Neural crest cell (in vitro differentiated cells): ENCODE measurements at regions not wholly inside any gene's neighbourhood (a gene's known extent, or its start where the extent isn't known, plus 50 kb on each side); places are given as distances from the start of the nearest gene placed in this dataset.

Experiments used
- DNase-seq: peaks from one replicate; pipeline ENCODE4 v3.0.0; 2021; ENCODE audit warnings: low read depth, mixed read lengths, low spot score
- H3K27ac Mint-ChIP-seq: one replicate; pipeline ENCODE4 v1.8.0; 2021; ENCODE audit warnings: mild to moderate bottlenecking, mixed read lengths; ENCODE audit not compliant: unreplicated experiment
- H3K27me3 Mint-ChIP-seq: 2 replicates; pipeline ENCODE4 v1.8.0; 2021; ENCODE audit warnings: low read depth, mild to moderate bottlenecking, mixed read lengths
- H3K36me3 Mint-ChIP-seq: 2 replicates; pipeline ENCODE4 v1.8.0; 2021; ENCODE audit warnings: low read depth, mild to moderate bottlenecking, mixed read lengths
- H3K4me1 Mint-ChIP-seq: 2 replicates; pipeline ENCODE4 v1.8.0; 2021; ENCODE audit warnings: mixed read lengths
- H3K4me3 Mint-ChIP-seq: one replicate; pipeline ENCODE4 v1.8.0; 2021; ENCODE audit warnings: mild to moderate bottlenecking, mixed read lengths
- H3K9me3 Mint-ChIP-seq: 2 replicates; pipeline ENCODE4 v1.8.0; 2021; ENCODE audit warnings: mixed read lengths
- CTCF ChIP-seq: fragments of 200-600 bp; sonication (generic); conservative IDR thresholded peaks from 2 replicates; pipeline ENCODE4 v1.5.0; 2021; ENCODE audit warnings: antibody characterized with exemption, mild to moderate bottlenecking

GRCh38 chr7:88638583-88638982 is 120.9 kb upstream of the ZNF804B start:
- no peak overlapping the region for H3K27ac Mint-ChIP-seq

GRCh38 chr7:88637795-88638194 is 121.7 kb upstream of the ZNF804B start:
- Mint-ChIP-seq H3K27me3 (no peaks in the 10 kb centered on the region), H3K4me3 (no peak overlapping the region), H3K27ac (no peak overlapping the region), H3K9me3 (peaks cover 5% of the 10 kb centered on the region), H3K36me3 (no peaks in the 10 kb centered on the region), H3K4me1 (peaks cover 22% of the 10 kb centered on the region)
- no peak for TF ChIP-seq CTCF
- no peak for DNase-seq

More at GRCh38 chr7:88638583-88638982, 120.9 kb upstream of the ZNF804B start:
- H3K4me3 Mint-ChIP-seq: no peak overlapping the region
- no peak for TF ChIP-seq CTCF
- H3K36me3 Mint-ChIP-seq: no peaks in the 10 kb centered on the region
- H3K27me3 Mint-ChIP-seq: no peaks in the 10 kb centered on the region
- DNase-seq: no peak
- H3K4me1 Mint-ChIP-seq: peaks cover 22% of the 10 kb centered on the region
- H3K9me3 Mint-ChIP-seq: peaks cover 5% of the 10 kb centered on the region

GRCh38 chr7:88635149-88635548 is 124.4 kb upstream of the ZNF804B start:
- no peaks in the 10 kb centered on the region for H3K27me3 Mint-ChIP-seq
- no peak for DNase-seq

GRCh38 chr7:88629559-88629958 is 129.9 kb upstream of the ZNF804B start:
- TF ChIP-seq CTCF: no peak
- no peak for DNase-seq
- no peaks in the 10 kb centered on the region for H3K36me3 Mint-ChIP-seq
- no peak overlapping the region for H3K27ac Mint-ChIP-seq
- no peaks in the 10 kb centered on the region for H3K9me3 Mint-ChIP-seq
- H3K4me3 Mint-ChIP-seq: no peak overlapping the region
- H3K4me1 Mint-ChIP-seq: peaks cover 8% of the 10 kb centered on the region
- no peaks in the 10 kb centered on the region for H3K27me3 Mint-ChIP-seq

More at GRCh38 chr7:88635149-88635548, 124.4 kb upstream of the ZNF804B start:
- H3K4me1 Mint-ChIP-seq: peaks cover 22% of the 10 kb centered on the region
- H3K4me3 Mint-ChIP-seq: no peak overlapping the region
- no peaks in the 10 kb centered on the region for H3K36me3 Mint-ChIP-seq
- H3K27ac Mint-ChIP-seq: no peak overlapping the region
- H3K9me3 Mint-ChIP-seq: peaks cover 5% of the 10 kb centered on the region
- no peak for TF ChIP-seq CTCF

- no peak for TF ChIP-seq CTCF
- Mint-ChIP-seq H3K27ac (no peak overlapping the region), H3K36me3 (no peaks in the 10 kb centered on the region), H3K4me1 (peaks cover 8% of the 10 kb centered on the region), H3K4me3 (no peak overlapping the region), H3K9me3 (no peaks in the 10 kb centered on the region), H3K27me3 (no peaks in the 10 kb centered on the region)
- DNase-seq: no peak
These were observed 131.0 kb upstream of the ZNF804B start for GRCh38 chr7:88628363-88629085.
